ENCODE measurements at regions not wholly inside any gene's neighbourhood (a gene's known extent, or its start where the extent isn't known, plus 50 kb on each side); places are given as distances from the start of the nearest gene placed in this dataset.
"Not testable (repeated sequence)": the region's sequence is repeated elsewhere in the genome, so short reads cannot be mapped to it uniquely, and the experiment has no call there.

- DNase-seq (ENCODE audit: low spot score) = no peak
Measured at GRCh38 chr16:73108195-73108963, 60.5 kb upstream of the ZFHX3 start.

- DNase-seq (ENCODE audit: low spot score) = no peak
Measured at GRCh38 chr16:73107371-73107770, 59.4 kb upstream of the ZFHX3 start.

GRCh38 chr16:73106329-73107034 is 58.6 kb upstream of the ZFHX3 start:
- DNase-seq (ENCODE audit: low spot score) = no peak

GRCh38 chr16:73101568-73101967 is 53.6 kb upstream of the ZFHX3 start:
- DNase-seq (ENCODE audit: low spot score) = no peak

GRCh38 chr16:73099601-73100000 is 51.7 kb upstream of the ZFHX3 start:
- not testable (repeated sequence) for DNase-seq (ENCODE audit: low spot score)

Measured in pons (tissue), 1 donor.